Prostate gland (tissue), 2 donors: ENCODE measurements at regions not wholly inside any gene's neighbourhood (a gene's known extent, or its start where the extent isn't known, plus 50 kb on each side); places are given as distances from the start of the nearest gene placed in this dataset.

Source experiments
- DNase-seq: peaks from one replicate; pipeline ENCODE4 v3.0.0-alpha.2; 2019; ENCODE audit warnings: low spot score
- H3K27ac ChIP-seq, 2 donors: fragments of 200-600 bp; sonication (generic); 2 replicates each; pipeline ENCODE4 v1.5.1; 2017 to 2019
- H3K27me3 ChIP-seq: fragments of 200-600 bp; sonication (generic); replicated peaks from 2 replicates; pipeline ENCODE4 v1.5.1; 2019; ENCODE audit not compliant: insufficient read depth
- H3K36me3 ChIP-seq, 2 donors: fragments of 200-600 bp; sonication (generic); 1 replicate in 1 of 2; 2 replicates in 1 of 2; pipeline versions ENCODE4 v1.5.1 to v1.8.1; 2017 to 2019
- H3K4me1 ChIP-seq: fragments of 200-600 bp; sonication (generic); replicated peaks from 2 replicates; pipeline ENCODE4 v1.5.1; 2019
- H3K4me3 ChIP-seq, 2 donors: fragments of 200-600 bp; sonication (generic); 2 replicates each; pipeline ENCODE4 v1.5.1; 2017 to 2019
- H3K9me3 ChIP-seq: fragments of 200-600 bp; sonication (generic); 2 replicates; pipeline ENCODE4 v1.5.1; 2017
- CTCF ChIP-seq, 4 experiments: fragments of 200-600 bp in 2 of 4; fragments of 450-650 bp in 2 of 4; sonication (generic) in 2 of 4; IDR thresholded peaks; 1 replicate in 3 of 4; 2 replicates in 1 of 4; pipeline ENCODE4 v1.5.1; 2016 to 2019; ENCODE audit warnings: antibody characterized with exemption in 4 of 4, mild to moderate bottlenecking in 2 of 4, moderate library complexity in 2 of 4
- POLR2A ChIP-seq: fragments of 450-650 bp; IDR thresholded peaks from one replicate; pipeline ENCODE4 v1.6.1; 2016; ENCODE audit warnings: antibody characterized with exemption, mild to moderate bottlenecking
- POLR2AphosphoS5 ChIP-seq: sonication (generic); formaldehyde crosslinking; IDR thresholded peaks from one replicate; pipeline ENCODE4 v1.6.1; 2017; ENCODE audit warnings: antibody characterized with exemption
- WGBS: methylation state at CpG from one replicate; pipeline ENCODE4 v1.1.5; 2018; 5-methylcytosine and 5-hydroxymethylcytosine counted together
- intact Hi-C: fragments of 100-400 bp; cut with DNase I; formaldehyde crosslinking; loops from one replicate; pipeline ENCODE4 v1.14.2; 2022

- Histone ChIP-seq H3K36me3 (no peaks in the 10 kb centered on the region), H3K4me1 (no peaks in the 10 kb centered on the region), H3K4me3 (no peak overlapping the region), H3K27me3 (no peaks in the 10 kb centered on the region), H3K27ac (no peak overlapping the region), H3K9me3 (no peaks in the 10 kb centered on the region)
- DNase-seq, result no peak
- intact Hi-C loops, result no loop called here
- TF ChIP-seq POLR2AphosphoS5 (no peak), CTCF (IDR thresholded peaks at IDR 0.05) (no peak)
Observed at GRCh38 chr10:107942826-107943225, 778.3 kb upstream of the SORCS1 start.

GRCh38 chr10:107933076-107933475 is 768.6 kb upstream of the SORCS1 start:
- DNase-seq, result no peak
- WGBS, result 96% methylated on average over 2 of the region's 2 CpGs
- Histone ChIP-seq H3K27me3 (no peaks in the 10 kb centered on the region), H3K4me3 (no peak overlapping the region), H3K4me1 (no peaks in the 10 kb centered on the region), H3K36me3 (no peaks in the 10 kb centered on the region), H3K27ac (no peak overlapping the region), H3K9me3 (no peaks in the 10 kb centered on the region)
- intact Hi-C loops, result no loop called here
- TF ChIP-seq CTCF (IDR thresholded peaks at IDR 0.05) (no peak), POLR2AphosphoS5 (no peak), POLR2A (no peak)

- H3K9me3 ChIP-seq, result no peaks in the 10 kb centered on the region
- DNase-seq, result no peak
- no peaks in the 10 kb centered on the region for H3K27me3 ChIP-seq
Observed at GRCh38 chr10:107931808-107932207, 767.3 kb upstream of the SORCS1 start.

GRCh38 chr10:107930037-107930436 is 765.5 kb upstream of the SORCS1 start:
- TF ChIP-seq CTCF (IDR thresholded peaks at IDR 0.05) (no peak), POLR2A (no peak), POLR2AphosphoS5 (no peak)
- intact Hi-C loops, result no loop called here
- no peaks in the 10 kb centered on the region for H3K27me3 ChIP-seq
- DNase-seq, result no peak
- no peaks in the 10 kb centered on the region for H3K36me3 ChIP-seq
- WGBS, result 74% methylated on average over 2 of the region's 2 CpGs
- no peak overlapping the region for H3K27ac ChIP-seq
- no peak overlapping the region for H3K4me3 ChIP-seq
- no peaks in the 10 kb centered on the region for H3K9me3 ChIP-seq
- no peaks in the 10 kb centered on the region for H3K4me1 ChIP-seq

More at GRCh38 chr10:107931808-107932207, 767.3 kb upstream of the SORCS1 start:
- 95% methylated on average over 1 of the region's 1 CpG for WGBS
- Histone ChIP-seq H3K27ac (no peak overlapping the region), H3K36me3 (no peaks in the 10 kb centered on the region), H3K4me3 (no peak overlapping the region), H3K4me1 (no peaks in the 10 kb centered on the region)
- intact Hi-C loops, result no loop called here
- TF ChIP-seq CTCF (IDR thresholded peaks at IDR 0.05), result no peak
- no peak for TF ChIP-seq POLR2A
- no peak for TF ChIP-seq POLR2AphosphoS5

GRCh38 chr10:107924458-107924857 is 760.0 kb upstream of the SORCS1 start:
- Histone ChIP-seq H3K9me3 (no peaks in the 10 kb centered on the region), H3K4me1 (no peaks in the 10 kb centered on the region), H3K36me3 (no peaks in the 10 kb centered on the region), H3K27ac (no peak overlapping the region), H3K27me3 (no peaks in the 10 kb centered on the region), H3K4me3 (no peak overlapping the region)
- DNase-seq, result no peak
- intact Hi-C loops, result no loop called here
- no peak for TF ChIP-seq POLR2A
- TF ChIP-seq CTCF (IDR thresholded peaks at IDR 0.05), result no peak
- TF ChIP-seq POLR2AphosphoS5, result no peak
- 89% methylated on average over 5 of the region's 5 CpGs for WGBS
